Uterus (tissue), 3 donors: ENCODE measurements at regions not wholly inside any gene's neighbourhood (a gene's known extent, or its start where the extent isn't known, plus 50 kb on each side); places are given as distances from the start of the nearest gene placed in this dataset.

ENCODE experiments used
- DNase-seq, 2 donors: peaks; one replicate each; pipeline ENCODE4 v3.0.0-alpha.2; 2019 to 2020
- H3K27ac ChIP-seq, 2 donors: fragments of 200-600 bp; sonication (generic); 1 replicate in 1 of 2; 2 replicates in 1 of 2; pipeline ENCODE4 v1.5.1; 2016 to 2018
- H3K27me3 ChIP-seq, 2 donors: fragments of 200-600 bp; sonication (generic); one replicate each; pipeline ENCODE4 v1.5.1; 2018 to 2019; ENCODE audit warnings: control low read depth in 1 of 2
- H3K36me3 ChIP-seq, 2 donors: fragments of 200-600 bp; sonication (generic); one replicate each; pipeline ENCODE4 v1.5.1; 2019; ENCODE audit warnings: control low read depth in 1 of 2
- H3K4me1 ChIP-seq, 2 donors: fragments of 200-600 bp; sonication (generic); one replicate each; pipeline ENCODE4 v1.5.1; 2018 to 2019; ENCODE audit warnings: control low read depth in 1 of 2
- H3K4me3 ChIP-seq, 2 donors: fragments of 200-600 bp; sonication (generic); 1 replicate in 1 of 2; 2 replicates in 1 of 2; pipeline ENCODE4 v1.5.1; 2018 to 2019; ENCODE audit warnings: mild to moderate bottlenecking in 1 of 2
- H3K9me3 ChIP-seq, 2 donors: fragments of 200-600 bp; sonication (generic); one replicate each; pipeline ENCODE4 v1.5.1; 2019; ENCODE audit warnings: control low read depth in 1 of 2
- CTCF ChIP-seq, 4 experiments: fragments of 200-600 bp in 2 of 4; fragments of 450-650 bp in 2 of 4; sonication (generic) in 2 of 4; IDR thresholded peaks; one replicate each; pipeline ENCODE4 v1.5.1; 2016 to 2019; ENCODE audit warnings: antibody characterized with exemption in 4 of 4, mild to moderate bottlenecking in 2 of 4, moderate library complexity in 1 of 4
- POLR2A ChIP-seq, 2 donors: fragments of 450-650 bp; IDR thresholded peaks; one replicate each; pipeline ENCODE4 v1.6.1; 2016; ENCODE audit warnings: antibody characterized with exemption in 2 of 2, mild to moderate bottlenecking in 1 of 2, moderate library complexity in 1 of 2
- intact Hi-C: fragments of 100-400 bp; cut with DNase I; formaldehyde crosslinking; loops from one replicate; pipeline ENCODE4 v1.15.1; 2023; ENCODE audit warnings: low total_unique reads
- donor health status: DM: yes; HTN: yes; CAD: no.

GRCh38 chr10:23715363-23715762 lies 276.5 kb downstream of the OTUD1 start:
- no peak for DNase-seq
- no peaks in the 10 kb centered on the region for H3K9me3 ChIP-seq
- intact Hi-C loops = no loop called here
- H3K27ac ChIP-seq = no peak overlapping the region
- TF ChIP-seq CTCF (IDR thresholded peaks at IDR 0.05) = no peak
- TF ChIP-seq POLR2A (IDR thresholded peaks at IDR 0.05) = no peak
- no peaks in the 10 kb centered on the region for H3K36me3 ChIP-seq
- no peak overlapping the region for H3K4me3 ChIP-seq
- no peaks in the 10 kb centered on the region for H3K27me3 ChIP-seq
- H3K4me1 ChIP-seq = no peaks in the 10 kb centered on the region

- Histone ChIP-seq H3K4me1 (no peaks in the 10 kb centered on the region), H3K36me3 (no peaks in the 10 kb centered on the region), H3K27me3 (no peaks in the 10 kb centered on the region), H3K27ac (no peak overlapping the region), H3K9me3 (no peaks in the 10 kb centered on the region), H3K4me3 (no peak overlapping the region)
- no peak for DNase-seq
- TF ChIP-seq POLR2A (IDR thresholded peaks at IDR 0.05) = no peak
- TF ChIP-seq CTCF (IDR thresholded peaks at IDR 0.05) = no peak
- intact Hi-C loops = no loop called here
Observed at GRCh38 chr10:23717913-23718312, 279.0 kb downstream of the OTUD1 start.

- no peaks in the 10 kb centered on the region for H3K4me1 ChIP-seq
- H3K4me3 ChIP-seq = no peak overlapping the region
- no peaks in the 10 kb centered on the region for H3K9me3 ChIP-seq
- DNase-seq = no peak
- H3K27me3 ChIP-seq = no peaks in the 10 kb centered on the region
- H3K36me3 ChIP-seq = no peaks in the 10 kb centered on the region
- TF ChIP-seq CTCF (IDR thresholded peaks at IDR 0.05) = no peak
- TF ChIP-seq POLR2A (IDR thresholded peaks at IDR 0.05) = no peak
- intact Hi-C loops = no loop called here
- no peak overlapping the region for H3K27ac ChIP-seq
Observed at GRCh38 chr10:23718946-23719345, 280.1 kb downstream of the OTUD1 start.

GRCh38 chr10:23723796-23724195 lies 284.9 kb downstream of the OTUD1 start:
- no peaks in the 10 kb centered on the region for H3K36me3 ChIP-seq
- no peak overlapping the region for H3K4me3 ChIP-seq
- peaks cover 0 to 3% of the 10 kb centered on the region in 2 donors for H3K27me3 ChIP-seq
- TF ChIP-seq POLR2A (IDR thresholded peaks at IDR 0.05) (no peak), CTCF (IDR thresholded peaks at IDR 0.05) (no peak)
- H3K9me3 ChIP-seq = no peaks in the 10 kb centered on the region
- no peak for DNase-seq
- H3K27ac ChIP-seq = no peak overlapping the region
- intact Hi-C loops = no loop called here
- no peaks in the 10 kb centered on the region for H3K4me1 ChIP-seq

- Histone ChIP-seq H3K27ac (no peak overlapping the region), H3K4me3 (no peak overlapping the region), H3K36me3 (no peaks in the 10 kb centered on the region), H3K27me3 (peaks cover 0 to 3% of the 10 kb centered on the region in 2 donors), H3K9me3 (no peaks in the 10 kb centered on the region), H3K4me1 (no peaks in the 10 kb centered on the region)
- DNase-seq = no peak
- no peak for TF ChIP-seq CTCF (IDR thresholded peaks at IDR 0.05)
- intact Hi-C loops = no loop called here
Observed at GRCh38 chr10:23725548-23725947, 286.7 kb downstream of the OTUD1 start.
